ENCODE measurements at regions not wholly inside any gene's neighbourhood (a gene's known extent, or its start where the extent isn't known, plus 50 kb on each side); places are given as distances from the start of the nearest gene placed in this dataset.

- TF ChIP-seq CTCF (IDR thresholded peaks at IDR 0.05) (no peak), EP300 (IDR thresholded peaks at IDR 0.05) (no peak), POLR2A (IDR thresholded peaks at IDR 0.05) (no peak), POLR2AphosphoS5 (IDR thresholded peaks at IDR 0.05) (no peak)
Observed at GRCh38 chr18:77959248-77959647, 709.6 kb downstream of the GALR1 start.

Data from sigmoid colon (tissue), 4 donors.